ENCODE measurements at regions not wholly inside any gene's neighbourhood (a gene's known extent, or its start where the extent isn't known, plus 50 kb on each side); places are given as distances from the start of the nearest gene placed in this dataset.

- no peak for TF ChIP-seq ZFP3 (CRISPR knock-in tag; IDR thresholded peaks at IDR 0.05)
- TF ChIP-seq CSDC2 (CRISPR knock-in tag; IDR thresholded peaks at IDR 0.05) = no peak
- TF ChIP-seq PATZ1 (CRISPR knock-in tag; IDR thresholded peaks at IDR 0.05; ENCODE audit: borderline replicate concordance) = no peak
These were observed 128.2 kb downstream of the BANF2 start for GRCh38 chr20:17827759-17828559.

All from SK-N-SH treated with all-trans-retinoic acid at 6 μM for 48 hours (cell line).